Colonic mucosa (tissue), 4 donors: ENCODE measurements at regions not wholly inside any gene's neighbourhood (a gene's known extent, or its start where the extent isn't known, plus 50 kb on each side); places are given as distances from the start of the nearest gene placed in this dataset.
"Not testable (repeated sequence)": the region's sequence is repeated elsewhere in the genome, so short reads cannot be mapped to it uniquely, and the experiment has no call there.

ENCODE experiments used
- DNase-seq: peaks from one replicate; pipeline ENCODE4 v3.0.0-alpha.2; 2020
- H3K27ac ChIP-seq: fragments of 200-600 bp; one replicate; pipeline ENCODE4 v1.8.0; 2021
- H3K27me3 ChIP-seq: fragments of 200-600 bp; one replicate; pipeline ENCODE4 v1.8.0; 2021
- H3K36me3 ChIP-seq: fragments of 200-600 bp; one replicate; pipeline ENCODE4 v1.8.0; 2021
- H3K4me1 ChIP-seq: fragments of 200-600 bp; one replicate; pipeline ENCODE4 v1.8.0; 2021; ENCODE audit warnings: mild to moderate bottlenecking
- H3K4me3 ChIP-seq: fragments of 200-600 bp; one replicate; pipeline ENCODE4 v1.8.0; 2021
- H3K9ac ChIP-seq, 2 donors: one replicate each; pipeline ENCODE4 v1.7.0; 2013; ENCODE audit warnings: control low read depth in 2 of 2, low read depth in 2 of 2, low read length in 2 of 2
- H3K9me3 ChIP-seq: fragments of 200-600 bp; one replicate; pipeline ENCODE4 v1.8.0; 2021
- intact Hi-C: fragments of 100-400 bp; cut with DNase I; formaldehyde crosslinking; loops from one replicate; pipeline ENCODE4 v1.14.1; 2022
- TF ChIP-seq, protein P1 (sequence below): fragments of 200-600 bp; IDR thresholded peaks from one replicate; pipeline ENCODE4 v1.8.0; 2022; ENCODE audit warnings: antibody characterized with exemption, mild to moderate bottlenecking
- donor health status: healthy.
- donor health status: DM: no; HTN: no; CAD: no.
- donor health status: DM: no; HTN: no; CAD: no.

DNA sequence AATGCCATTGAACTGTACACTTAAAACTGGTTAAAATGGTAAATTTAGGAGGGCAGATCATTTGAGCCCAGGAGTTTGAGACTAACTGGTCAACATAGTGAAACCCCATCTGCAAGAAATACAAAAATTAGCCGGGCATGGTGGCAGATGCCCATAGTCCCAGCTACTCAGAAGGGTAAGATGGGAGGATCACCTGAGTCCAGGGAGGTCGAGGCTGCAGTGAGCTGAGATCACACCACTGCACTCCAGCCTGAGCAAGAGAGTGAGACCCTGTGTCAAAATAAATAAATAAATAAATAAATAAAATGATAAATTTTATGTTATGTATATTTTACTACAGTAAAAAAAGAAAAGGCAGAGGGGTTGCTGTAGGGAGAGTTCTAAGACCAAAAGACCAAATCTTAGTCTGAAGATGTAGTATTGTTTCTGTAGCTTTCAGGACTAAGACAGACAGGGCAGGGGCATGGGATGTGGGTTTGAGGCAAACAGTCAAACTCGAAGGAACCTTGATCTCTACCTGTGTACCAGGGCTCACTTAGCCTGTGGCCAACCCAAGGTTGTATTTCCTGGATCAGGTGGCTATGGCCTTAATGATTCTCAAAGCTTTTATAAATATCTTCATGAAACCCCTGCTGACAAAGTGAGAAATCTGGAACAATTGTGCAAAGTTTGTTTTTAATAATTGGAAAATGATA lies 316.7 kb downstream of the CYRIA start:
- H3K9ac ChIP-seq: no peak overlapping the region
- H3K4me1 ChIP-seq: no peaks in the 10 kb centered on the region
- TF ChIP-seq, protein P1, sequence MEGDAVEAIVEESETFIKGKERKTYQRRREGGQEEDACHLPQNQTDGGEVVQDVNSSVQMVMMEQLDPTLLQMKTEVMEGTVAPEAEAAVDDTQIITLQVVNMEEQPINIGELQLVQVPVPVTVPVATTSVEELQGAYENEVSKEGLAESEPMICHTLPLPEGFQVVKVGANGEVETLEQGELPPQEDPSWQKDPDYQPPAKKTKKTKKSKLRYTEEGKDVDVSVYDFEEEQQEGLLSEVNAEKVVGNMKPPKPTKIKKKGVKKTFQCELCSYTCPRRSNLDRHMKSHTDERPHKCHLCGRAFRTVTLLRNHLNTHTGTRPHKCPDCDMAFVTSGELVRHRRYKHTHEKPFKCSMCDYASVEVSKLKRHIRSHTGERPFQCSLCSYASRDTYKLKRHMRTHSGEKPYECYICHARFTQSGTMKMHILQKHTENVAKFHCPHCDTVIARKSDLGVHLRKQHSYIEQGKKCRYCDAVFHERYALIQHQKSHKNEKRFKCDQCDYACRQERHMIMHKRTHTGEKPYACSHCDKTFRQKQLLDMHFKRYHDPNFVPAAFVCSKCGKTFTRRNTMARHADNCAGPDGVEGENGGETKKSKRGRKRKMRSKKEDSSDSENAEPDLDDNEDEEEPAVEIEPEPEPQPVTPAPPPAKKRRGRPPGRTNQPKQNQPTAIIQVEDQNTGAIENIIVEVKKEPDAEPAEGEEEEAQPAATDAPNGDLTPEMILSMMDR: no peak
- no peak for DNase-seq
- no peaks in the 10 kb centered on the region for H3K27me3 ChIP-seq
- H3K4me3 ChIP-seq: no peak overlapping the region
- no peaks in the 10 kb centered on the region for H3K36me3 ChIP-seq
- H3K9me3 ChIP-seq: no peaks in the 10 kb centered on the region
- intact Hi-C loops: no loop called here
- no peak overlapping the region for H3K27ac ChIP-seq

- H3K4me3 ChIP-seq: no peak overlapping the region
- H3K36me3 ChIP-seq: no peaks in the 10 kb centered on the region
- intact Hi-C loops: no loop called here
- no peaks in the 10 kb centered on the region for H3K4me1 ChIP-seq
- no peaks in the 10 kb centered on the region for H3K9me3 ChIP-seq
- no peak overlapping the region for H3K27ac ChIP-seq
- no peak overlapping the region for H3K9ac ChIP-seq
- TF ChIP-seq, protein P1: no peak
- H3K27me3 ChIP-seq: no peaks in the 10 kb centered on the region
- no peak for DNase-seq
Measured at GRCh38 chr2:16346671-16347070, 319.0 kb downstream of the CYRIA start.

DNA sequence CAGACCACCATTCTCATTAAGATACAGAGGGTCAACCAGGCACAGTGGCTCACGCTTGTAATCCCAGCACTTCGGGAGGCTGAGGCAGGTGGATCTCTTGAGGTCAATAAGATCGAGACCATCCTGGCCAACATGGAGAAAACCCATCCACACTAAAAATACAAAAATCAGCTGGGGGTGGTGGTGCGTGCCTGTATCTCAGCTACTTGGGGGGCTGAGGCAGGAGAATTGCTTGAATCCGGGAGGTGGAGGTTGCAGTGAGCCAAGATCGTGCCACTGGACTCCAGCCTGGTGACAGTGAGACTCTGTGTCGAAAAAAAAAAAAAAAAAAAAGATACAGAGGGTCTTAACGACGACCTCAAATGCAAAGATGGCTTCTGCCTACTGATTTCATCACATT lies 320.4 kb downstream of the CYRIA start:
- H3K27ac ChIP-seq, H3K9me3 ChIP-seq, H3K36me3 ChIP-seq, H3K4me3 ChIP-seq, H3K9ac ChIP-seq, DNase-seq, H3K27me3 ChIP-seq, H3K4me1 ChIP-seq, intact Hi-C loops: not testable (repeated sequence)

GRCh38 chr2:16339206-16339605 lies 326.4 kb downstream of the CYRIA start:
- TF ChIP-seq, protein P1: no peak
- Histone ChIP-seq H3K4me1 (no peaks in the 10 kb centered on the region), H3K9me3 (no peaks in the 10 kb centered on the region), H3K27me3 (no peaks in the 10 kb centered on the region), H3K4me3 (no peak overlapping the region), H3K9ac (no peak overlapping the region), H3K36me3 (no peaks in the 10 kb centered on the region), H3K27ac (no peak overlapping the region)
- DNase-seq: no peak
- intact Hi-C loops: no loop called here

DNA sequence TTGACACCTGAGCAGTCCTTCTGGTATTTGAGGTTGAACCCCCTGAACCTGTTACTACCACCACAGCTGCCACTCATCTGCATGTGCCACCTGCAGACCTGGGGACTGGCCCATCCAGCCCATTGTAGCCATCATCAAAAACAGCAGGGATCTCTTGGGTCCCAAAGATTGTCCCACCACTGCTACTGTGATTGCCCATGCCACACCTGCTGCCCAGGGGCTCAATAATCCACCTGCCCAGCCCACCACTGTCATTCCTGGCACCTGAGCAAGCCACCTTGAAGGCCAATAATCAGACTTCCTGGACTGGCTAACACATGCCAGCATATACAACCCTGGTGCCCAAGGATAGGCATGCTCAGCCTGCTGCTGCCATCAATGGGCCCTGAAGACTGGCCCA lies 327.6 kb downstream of the CYRIA start:
- intact Hi-C loops: no loop called here
- Histone ChIP-seq H3K9me3 (no peaks in the 10 kb centered on the region), H3K9ac (no peak overlapping the region), H3K4me3 (no peak overlapping the region), H3K4me1 (no peaks in the 10 kb centered on the region), H3K27ac (no peak overlapping the region), H3K36me3 (no peaks in the 10 kb centered on the region), H3K27me3 (no peaks in the 10 kb centered on the region)
- TF ChIP-seq, protein P1: no peak
- no peak for DNase-seq

- Histone ChIP-seq H3K4me3 (no peak overlapping the region), H3K4me1 (no peaks in the 10 kb centered on the region), H3K9ac (no peak overlapping the region), H3K9me3 (no peaks in the 10 kb centered on the region), H3K36me3 (no peaks in the 10 kb centered on the region), H3K27me3 (no peaks in the 10 kb centered on the region), H3K27ac (no peak overlapping the region)
- TF ChIP-seq, protein P1: no peak
- intact Hi-C loops: no loop called here
- DNase-seq: no peak
Measured at GRCh38 chr2:16336916-16337315, 328.7 kb downstream of the CYRIA start.
